ENCODE measurements at regions not wholly inside any gene's neighbourhood (a gene's known extent, or its start where the extent isn't known, plus 50 kb on each side); places are given as distances from the start of the nearest gene placed in this dataset.
"Not testable (repeated sequence)": the region's sequence is repeated elsewhere in the genome, so short reads cannot be mapped to it uniquely, and the experiment has no call there.

DNA sequence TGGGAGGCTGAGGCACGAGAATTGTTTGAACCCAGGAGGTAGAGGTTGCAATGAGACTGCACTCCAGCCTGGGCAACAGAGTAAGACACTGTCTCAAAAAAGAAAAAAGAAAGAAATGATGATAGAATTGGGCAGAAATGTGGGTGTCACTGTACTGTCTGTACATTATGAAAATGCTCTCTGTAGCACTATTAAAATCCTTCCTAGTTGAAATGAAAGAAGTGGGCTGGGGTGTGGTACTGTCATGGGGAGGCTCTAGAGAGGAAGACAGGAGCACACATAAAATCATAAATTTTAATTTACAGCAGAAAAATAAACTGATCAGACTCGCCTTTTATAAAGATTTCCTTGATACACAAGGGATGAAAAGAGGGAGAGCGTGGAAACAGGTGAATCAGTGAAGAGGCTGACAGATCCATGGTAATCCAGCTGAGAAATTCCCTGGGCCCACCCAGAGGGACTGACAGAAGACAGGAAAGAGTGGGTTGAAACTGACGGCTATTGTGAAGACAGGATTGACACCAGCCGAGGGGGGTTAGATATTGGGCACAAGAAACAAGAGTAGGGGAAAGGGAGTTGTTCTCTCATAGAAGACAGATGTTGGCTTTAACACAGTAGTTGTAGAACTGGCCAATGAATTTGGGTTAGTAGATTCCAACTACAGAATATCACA, 96.4 kb upstream of the ATL2 start:
- H3K27me3 Mint-ChIP-seq: peaks cover 12% of the 10 kb centered on the region
- peaks cover 24% of the 10 kb centered on the region for H3K4me1 Mint-ChIP-seq (ENCODE audit: low read depth)
- no peak overlapping the region for H3K4me3 Mint-ChIP-seq
- DNase-seq: no peak
- no peaks in the 10 kb centered on the region for H3K36me3 Mint-ChIP-seq (ENCODE audit: low read depth)
- H3K9me3 Mint-ChIP-seq: no peaks in the 10 kb centered on the region
- peak overlapping the region; percentile 44 for H3K27ac Mint-ChIP-seq

DNA sequence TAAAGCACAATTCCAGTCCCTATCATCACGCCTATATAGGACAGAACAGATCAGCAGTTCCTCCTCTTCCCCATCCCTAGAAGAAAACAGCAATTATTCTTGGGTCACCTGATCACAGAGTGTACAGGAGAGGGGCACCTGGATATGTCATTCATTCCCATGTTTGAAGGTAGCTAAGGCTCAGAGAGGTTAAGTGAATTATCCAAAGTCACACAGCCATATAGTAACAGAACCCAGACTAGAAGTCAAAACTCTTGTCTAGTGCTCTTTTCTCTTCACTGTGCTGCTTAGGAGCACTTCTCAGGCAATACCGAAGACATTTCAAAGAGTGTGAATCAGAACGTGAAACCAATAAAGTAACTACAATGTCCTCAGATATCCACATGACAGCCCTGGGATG, 93.0 kb upstream of the ATL2 start:
- no peak for DNase-seq
- H3K4me3 Mint-ChIP-seq: no peak overlapping the region
- peaks cover 8% of the 10 kb centered on the region for H3K27me3 Mint-ChIP-seq
- no peaks in the 10 kb centered on the region for H3K36me3 Mint-ChIP-seq (ENCODE audit: low read depth)
- no peaks in the 10 kb centered on the region for H3K9me3 Mint-ChIP-seq
- peaks cover 22% of the 10 kb centered on the region for H3K4me1 Mint-ChIP-seq (ENCODE audit: low read depth)
- no peak overlapping the region for H3K27ac Mint-ChIP-seq

DNA sequence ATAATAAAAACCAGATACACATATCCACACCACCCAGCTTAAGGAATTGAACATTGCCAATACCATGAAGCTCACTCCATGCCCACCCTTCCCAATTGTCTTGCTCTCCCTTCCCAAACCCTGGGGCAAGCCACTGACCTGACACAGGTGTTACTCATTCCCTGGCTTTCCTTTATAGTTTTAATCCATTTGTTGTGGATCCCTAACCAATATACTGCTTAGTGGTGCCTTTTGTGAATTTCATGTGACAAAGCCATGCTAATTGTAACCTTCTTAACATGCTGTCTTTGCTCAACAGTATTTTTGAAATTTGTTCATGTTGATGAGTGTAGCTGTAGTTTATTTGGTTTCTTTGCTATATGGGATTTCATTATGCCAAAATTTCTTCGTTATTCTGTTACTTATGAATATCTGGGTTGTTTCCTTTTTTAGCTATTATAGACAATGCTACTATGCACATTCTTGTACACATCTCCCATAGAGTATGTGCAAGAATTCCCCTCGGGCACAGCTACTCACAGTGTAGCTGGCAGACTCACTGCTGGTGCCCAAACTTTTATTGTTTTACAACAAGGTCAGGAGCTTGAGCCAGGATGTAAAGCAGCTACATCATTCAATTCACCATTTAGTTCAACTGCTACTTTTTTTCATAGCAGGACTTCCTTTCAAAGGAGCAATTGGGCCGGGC, 90.8 kb upstream of the ATL2 start:
- Mint-ChIP-seq H3K27ac (no peak overlapping the region), H3K4me1 (ENCODE audit: low read depth) (peaks cover 3% of the 10 kb centered on the region), H3K9me3 (no peaks in the 10 kb centered on the region), H3K4me3 (no peak overlapping the region), H3K27me3 (peaks cover 7% of the 10 kb centered on the region), H3K36me3 (ENCODE audit: low read depth) (no peaks in the 10 kb centered on the region)
- DNase-seq: no peak

DNA sequence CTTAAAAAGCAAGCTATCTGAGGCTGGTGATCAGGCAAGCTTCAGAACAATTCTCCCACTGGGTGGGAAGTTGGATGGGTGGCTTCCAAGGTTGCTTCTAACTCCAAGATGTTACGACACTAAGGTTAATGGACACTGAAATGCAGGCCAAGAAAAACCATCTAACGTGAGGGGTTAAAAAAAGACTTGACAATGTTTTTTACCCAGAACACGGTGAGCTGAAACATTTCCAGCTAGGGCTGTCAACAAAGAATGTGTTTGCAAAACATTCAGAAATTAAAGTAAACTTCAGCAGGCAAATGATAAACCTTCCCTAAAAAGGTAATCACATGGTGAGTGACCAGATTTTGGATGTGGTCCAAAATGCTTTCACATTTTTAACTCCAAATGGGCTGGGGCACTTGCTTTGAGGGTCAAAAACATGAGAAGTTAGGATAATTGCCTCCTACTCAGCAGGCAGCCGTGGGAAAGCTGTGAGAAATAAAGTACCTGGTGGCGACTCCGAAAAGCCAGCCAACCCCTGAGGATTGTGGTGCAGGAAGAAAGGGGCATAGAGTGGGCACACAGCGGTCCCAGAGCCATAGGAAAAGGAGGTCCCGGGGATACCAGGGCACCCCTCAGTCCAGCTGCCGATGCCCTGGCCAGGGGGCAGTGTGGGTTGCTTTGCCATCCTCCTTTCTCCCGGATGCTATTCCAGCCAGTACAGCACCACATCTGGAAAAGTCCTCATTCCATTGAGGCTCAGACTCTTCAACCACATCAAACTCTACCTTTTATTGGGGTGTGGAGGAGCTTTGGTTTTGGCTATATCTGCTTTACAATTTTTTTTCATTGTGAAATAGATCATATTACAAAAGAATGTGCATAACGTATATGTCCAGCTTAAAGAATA, 90.0 kb upstream of the ATL2 start:
- Mint-ChIP-seq H3K4me3 (no peak overlapping the region), H3K27me3 (peaks cover 3% of the 10 kb centered on the region), H3K9me3 (no peaks in the 10 kb centered on the region), H3K4me1 (ENCODE audit: low read depth) (peaks cover 9% of the 10 kb centered on the region), H3K36me3 (ENCODE audit: low read depth) (no peaks in the 10 kb centered on the region), H3K27ac (no peak overlapping the region)
- no peak for DNase-seq

DNA sequence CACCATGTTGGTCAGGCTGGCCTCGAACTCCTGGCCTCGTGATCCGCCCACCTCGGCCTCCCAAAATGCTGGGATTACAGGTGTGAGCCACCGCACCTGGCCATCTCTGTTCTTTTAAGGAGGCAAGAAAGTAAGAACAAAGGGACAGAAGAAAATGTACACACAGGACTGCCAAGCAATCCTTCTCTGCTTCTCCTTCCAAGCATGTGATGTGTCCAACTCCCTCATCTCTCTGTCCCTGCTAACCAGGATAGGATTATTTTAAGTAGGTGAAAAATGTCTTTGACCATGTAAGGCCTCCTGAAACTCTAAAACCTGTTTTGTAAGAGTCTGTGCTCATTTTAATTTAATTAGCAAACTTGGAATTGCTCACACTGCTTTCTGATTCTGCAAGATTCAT, 89.3 kb upstream of the ATL2 start:
- DNase-seq: no peak
- no peak overlapping the region for H3K4me3 Mint-ChIP-seq
- H3K27ac Mint-ChIP-seq: no peak overlapping the region
- peaks cover 11% of the 10 kb centered on the region for H3K4me1 Mint-ChIP-seq (ENCODE audit: low read depth)
- no peaks in the 10 kb centered on the region for H3K27me3 Mint-ChIP-seq
- no peaks in the 10 kb centered on the region for H3K9me3 Mint-ChIP-seq
- no peaks in the 10 kb centered on the region for H3K36me3 Mint-ChIP-seq (ENCODE audit: low read depth)

DNA sequence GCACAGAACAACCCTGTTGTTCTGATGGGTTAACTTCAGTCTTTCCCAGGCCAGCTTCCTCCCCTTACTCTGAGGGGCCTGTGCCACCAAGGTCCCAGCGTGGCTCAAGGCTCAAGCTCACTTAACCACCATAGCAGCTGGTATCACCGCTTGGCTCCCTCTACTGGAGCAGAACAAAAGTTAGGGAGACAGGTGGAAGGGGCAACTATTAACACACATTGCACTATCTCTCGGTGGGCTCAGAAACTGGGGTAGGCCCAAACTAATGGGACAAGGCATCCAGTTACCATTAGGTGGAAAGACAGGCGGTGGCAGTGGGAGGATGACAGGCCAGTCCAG, 88.7 kb upstream of the ATL2 start:
- H3K36me3 Mint-ChIP-seq (ENCODE audit: low read depth): no peaks in the 10 kb centered on the region
- H3K4me1 Mint-ChIP-seq (ENCODE audit: low read depth): peaks cover 11% of the 10 kb centered on the region
- no peaks in the 10 kb centered on the region for H3K27me3 Mint-ChIP-seq
- DNase-seq: no peak
- H3K4me3 Mint-ChIP-seq: no peak overlapping the region
- no peak overlapping the region for H3K27ac Mint-ChIP-seq
- no peaks in the 10 kb centered on the region for H3K9me3 Mint-ChIP-seq

DNA sequence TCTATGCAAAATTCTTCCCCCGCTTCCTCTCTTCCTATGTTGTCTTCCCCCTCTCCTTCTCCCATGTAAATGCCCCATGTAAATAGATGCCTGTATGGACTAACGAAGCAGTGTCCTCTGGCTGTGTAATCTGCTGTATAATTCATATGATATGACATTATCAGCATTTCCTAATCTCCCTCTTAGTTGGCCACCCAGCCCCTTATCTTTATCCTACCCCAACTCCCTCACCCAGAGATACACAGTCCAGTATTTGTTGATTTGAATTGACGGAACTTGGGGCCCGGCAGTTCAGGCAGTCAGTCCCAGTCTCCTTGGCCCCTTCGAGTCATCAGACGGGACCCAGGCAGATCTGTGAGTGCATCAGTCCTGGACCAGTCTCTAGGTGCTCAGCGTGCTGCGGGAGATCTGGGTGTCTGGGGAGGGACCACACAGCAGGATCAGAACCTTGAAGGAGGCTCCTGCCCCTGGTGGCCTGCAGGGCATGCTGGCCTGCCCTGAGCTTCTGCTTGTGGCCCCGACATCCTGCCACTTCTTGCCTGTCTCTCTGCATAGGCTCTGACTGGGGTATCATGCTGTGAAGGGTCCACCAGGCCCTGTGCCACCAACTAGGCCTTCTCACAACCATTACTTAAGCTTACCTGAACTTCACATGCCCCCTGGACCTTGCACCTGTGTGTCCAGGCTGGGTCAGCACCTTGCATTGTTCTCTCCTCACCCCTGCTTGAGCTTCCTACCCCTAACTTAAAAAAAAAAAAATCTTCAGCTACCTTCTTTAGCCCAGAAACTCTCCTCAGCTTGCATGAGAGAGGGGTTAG, 88.1 kb upstream of the ATL2 start:
- no peaks in the 10 kb centered on the region for H3K9me3 Mint-ChIP-seq
- H3K36me3 Mint-ChIP-seq (ENCODE audit: low read depth): no peaks in the 10 kb centered on the region
- no peaks in the 10 kb centered on the region for H3K27me3 Mint-ChIP-seq
- no peak for DNase-seq
- no peak overlapping the region for H3K4me3 Mint-ChIP-seq
- peaks cover 11% of the 10 kb centered on the region for H3K4me1 Mint-ChIP-seq (ENCODE audit: low read depth)
- H3K27ac Mint-ChIP-seq: no peak overlapping the region

DNA sequence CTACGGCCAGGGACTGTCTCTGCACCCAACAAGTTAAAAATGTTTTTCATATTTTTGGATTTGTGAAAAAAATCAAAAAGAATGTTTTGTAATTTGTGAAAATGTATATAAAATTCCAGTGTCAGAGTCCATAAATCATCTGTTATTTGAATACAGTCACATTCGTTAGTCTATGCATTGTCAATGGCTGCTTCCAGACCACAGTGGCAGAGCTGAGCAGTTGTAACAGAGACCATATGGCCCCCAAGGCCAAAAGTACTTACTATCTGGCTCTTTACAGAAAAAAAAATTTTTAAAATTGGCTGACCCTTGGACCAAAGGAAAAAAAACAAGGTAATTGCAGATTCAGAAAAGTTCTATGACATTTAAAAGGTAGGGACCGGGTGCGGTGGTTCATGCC, 86.7 kb upstream of the ATL2 start:
- Mint-ChIP-seq H3K4me3 (no peak overlapping the region), H3K27ac (no peak overlapping the region), H3K4me1 (ENCODE audit: low read depth) (peaks cover 11% of the 10 kb centered on the region), H3K36me3 (ENCODE audit: low read depth) (no peaks in the 10 kb centered on the region), H3K27me3 (no peaks in the 10 kb centered on the region), H3K9me3 (no peaks in the 10 kb centered on the region)
- no peak for DNase-seq

DNA sequence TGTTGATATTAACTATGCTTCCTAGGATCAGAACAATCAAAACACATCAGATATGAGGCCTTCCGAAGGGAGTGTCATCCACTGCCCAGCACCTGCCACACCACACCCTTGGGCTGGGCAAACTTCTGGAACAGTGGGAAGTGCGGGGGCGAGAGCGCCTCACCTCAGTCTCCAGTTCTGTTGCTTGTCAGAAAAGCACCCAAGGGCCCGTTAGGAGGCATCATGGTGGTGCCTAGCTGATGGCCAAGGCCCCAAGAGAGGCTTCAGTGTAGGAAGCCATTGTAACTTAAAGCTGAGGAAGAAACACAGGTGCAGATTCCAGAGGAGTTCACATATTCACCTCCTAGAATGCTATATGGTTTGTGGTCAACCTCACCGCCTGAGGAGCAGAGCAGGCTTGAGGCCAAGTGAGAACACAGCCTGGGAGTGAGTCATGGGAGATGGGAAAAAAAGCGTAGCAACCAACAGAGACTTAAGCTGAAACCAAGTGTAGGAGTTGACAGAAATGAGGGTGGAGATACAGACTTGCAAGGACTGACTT, 85.1 kb upstream of the ATL2 start:
- H3K4me3 Mint-ChIP-seq: no peak overlapping the region
- DNase-seq: peak; percentile 42
- H3K27ac Mint-ChIP-seq: peak overlapping the region; percentile 77
- H3K36me3 Mint-ChIP-seq (ENCODE audit: low read depth): no peaks in the 10 kb centered on the region
- peaks cover 11% of the 10 kb centered on the region for H3K4me1 Mint-ChIP-seq (ENCODE audit: low read depth)
- H3K27me3 Mint-ChIP-seq: peaks cover 9% of the 10 kb centered on the region
- no peaks in the 10 kb centered on the region for H3K9me3 Mint-ChIP-seq

DNA sequence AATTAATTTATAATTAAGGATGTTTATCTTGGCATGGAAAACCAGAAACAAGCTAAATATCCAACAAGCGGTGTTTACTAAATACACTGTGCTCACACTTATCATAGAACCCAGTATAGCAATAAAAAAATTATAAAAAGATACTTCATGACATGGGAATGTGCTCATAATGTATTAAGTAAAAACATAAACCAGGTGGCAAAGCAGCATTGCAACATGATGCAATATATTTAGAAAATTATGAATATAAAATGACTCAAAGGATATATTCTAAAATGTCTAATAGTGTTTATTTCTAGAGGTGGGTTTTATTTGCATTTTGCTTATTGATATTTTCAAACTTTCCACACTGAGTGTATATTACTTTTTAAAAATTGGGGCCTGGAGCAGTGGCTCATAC, 84.4 kb upstream of the ATL2 start:
- no peak for DNase-seq
- no peaks in the 10 kb centered on the region for H3K36me3 Mint-ChIP-seq (ENCODE audit: low read depth)
- H3K9me3 Mint-ChIP-seq: no peaks in the 10 kb centered on the region
- no peak overlapping the region for H3K27ac Mint-ChIP-seq
- peaks cover 11% of the 10 kb centered on the region for H3K4me1 Mint-ChIP-seq (ENCODE audit: low read depth)
- H3K27me3 Mint-ChIP-seq: peaks cover 9% of the 10 kb centered on the region
- no peak overlapping the region for H3K4me3 Mint-ChIP-seq

DNA sequence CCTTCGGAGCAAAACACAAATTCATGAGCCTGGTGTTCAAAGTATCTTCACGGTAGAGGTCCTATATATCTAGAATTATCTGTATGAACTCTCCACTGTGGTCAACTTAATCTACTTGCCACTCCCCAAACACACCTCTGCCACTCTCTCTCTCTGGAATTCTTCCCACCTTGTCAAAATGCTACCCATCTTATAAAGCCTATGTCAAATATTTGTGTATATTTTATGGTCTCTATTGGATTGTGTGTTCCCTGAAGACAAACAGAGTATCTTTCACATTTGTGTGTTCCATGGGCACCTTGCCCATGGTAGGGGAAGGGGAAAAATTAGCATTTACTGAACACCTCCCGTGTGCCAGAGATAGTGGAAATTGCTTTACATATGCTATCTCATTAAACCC, 83.2 kb upstream of the ATL2 start:
- no peaks in the 10 kb centered on the region for H3K36me3 Mint-ChIP-seq (ENCODE audit: low read depth)
- H3K4me1 Mint-ChIP-seq (ENCODE audit: low read depth): peaks cover 10% of the 10 kb centered on the region

DNA sequence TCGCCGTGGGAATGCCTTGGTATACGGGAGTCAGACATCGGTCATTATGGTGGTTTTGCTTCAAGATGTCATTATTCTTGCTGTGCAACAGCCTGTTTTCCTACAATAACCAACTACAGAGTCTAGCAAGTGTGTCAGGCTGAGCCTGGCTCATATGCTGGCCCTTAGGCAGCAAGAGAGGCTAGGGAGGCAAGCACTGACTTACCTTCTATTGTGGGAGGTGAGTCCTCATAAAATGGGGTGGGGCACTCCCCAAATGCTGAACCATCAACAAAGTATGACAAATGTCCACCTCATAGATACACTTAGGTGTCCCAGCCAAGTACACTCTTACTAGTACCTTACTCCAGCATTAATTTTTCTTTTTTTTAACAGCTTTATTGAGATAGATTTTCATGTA, 77.0 kb upstream of the ATL2 start:
- peaks cover 9% of the 10 kb centered on the region for H3K27me3 Mint-ChIP-seq
- H3K9me3 Mint-ChIP-seq: no peaks in the 10 kb centered on the region
- H3K4me3 Mint-ChIP-seq: no peak overlapping the region
- H3K36me3 Mint-ChIP-seq (ENCODE audit: low read depth): no peaks in the 10 kb centered on the region
- DNase-seq: no peak
- no peak overlapping the region for H3K27ac Mint-ChIP-seq
- no peaks in the 10 kb centered on the region for H3K4me1 Mint-ChIP-seq (ENCODE audit: low read depth)

More for the DNA sequence above, 83.2 kb upstream of the ATL2 start:
- peaks cover 9% of the 10 kb centered on the region for H3K27me3 Mint-ChIP-seq
- H3K9me3 Mint-ChIP-seq: no peaks in the 10 kb centered on the region
- no peak overlapping the region for H3K27ac Mint-ChIP-seq
- no peak for DNase-seq
- H3K4me3 Mint-ChIP-seq: no peak overlapping the region

DNA sequence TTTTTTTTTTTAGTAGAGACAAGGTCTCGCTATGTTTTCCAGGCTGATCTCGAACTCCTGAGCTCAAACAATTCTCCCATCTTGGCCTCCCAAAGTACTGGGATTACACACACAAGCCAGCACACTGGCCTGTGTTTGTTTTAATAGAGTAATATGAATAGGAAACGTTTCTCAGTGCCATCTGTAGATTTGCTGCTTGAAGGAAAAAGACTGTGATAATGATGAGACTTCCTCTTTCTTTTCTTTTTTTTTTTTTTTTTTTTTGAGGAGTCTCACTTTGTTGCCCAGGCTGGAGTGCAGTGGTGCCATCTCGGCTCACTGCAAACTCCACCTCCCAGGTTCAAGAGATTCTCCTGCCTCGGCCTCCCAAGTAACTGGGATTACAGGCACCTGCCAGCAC, 74.7 kb upstream of the ATL2 start:
- H3K4me3 Mint-ChIP-seq; H3K27me3 Mint-ChIP-seq; H3K36me3 Mint-ChIP-seq (ENCODE audit: low read depth); H3K9me3 Mint-ChIP-seq; H3K27ac Mint-ChIP-seq; H3K4me1 Mint-ChIP-seq (ENCODE audit: low read depth); DNase-seq: not testable (repeated sequence)

DNA sequence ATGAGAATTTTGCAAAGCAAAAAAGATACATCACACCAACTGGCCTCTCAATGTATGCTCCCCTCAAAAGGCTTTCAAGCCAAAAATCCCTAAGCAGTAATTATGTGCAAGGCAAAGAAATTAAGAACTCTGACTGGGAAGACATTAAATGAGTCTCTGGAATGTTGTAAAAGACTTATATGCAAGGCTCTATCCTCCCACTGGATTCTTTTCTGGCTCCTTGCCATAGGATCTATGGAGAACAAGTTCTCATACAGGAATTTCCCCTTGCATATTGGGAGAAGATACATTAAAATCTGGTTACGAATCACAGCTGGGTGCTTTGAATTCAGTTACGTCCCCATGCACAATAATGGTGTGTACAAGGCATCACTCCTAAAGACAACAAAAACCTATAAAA, 73.4 kb upstream of the ATL2 start:
- no peaks in the 10 kb centered on the region for H3K4me1 Mint-ChIP-seq (ENCODE audit: low read depth)
- H3K27me3 Mint-ChIP-seq: no peaks in the 10 kb centered on the region
- DNase-seq: no peak
- H3K9me3 Mint-ChIP-seq: no peaks in the 10 kb centered on the region
- no peaks in the 10 kb centered on the region for H3K36me3 Mint-ChIP-seq (ENCODE audit: low read depth)
- H3K27ac Mint-ChIP-seq: no peak overlapping the region
- no peak overlapping the region for H3K4me3 Mint-ChIP-seq

Measured in activated T-cell treated with anti-CD3 and anti-CD28 coated beads, Interleukin-2, amount 50 U/mL, for 24 hours (primary cell).